HepG2 (cell line): ENCODE measurements at regions not wholly inside any gene's neighbourhood (a gene's known extent, or its start where the extent isn't known, plus 50 kb on each side); places are given as distances from the start of the nearest gene placed in this dataset.

Experiments used
- ATAC-seq: fragments of 200-7000 bp; cut with Tn5 transposase; 3 replicates; pipeline ENCODE4 v1.9.1; 2020; ENCODE audit warnings: mild to moderate bottlenecking, moderate library complexity
- BruUV-seq: library from RNA; stranded (reverse); fragments of 400-500 nt; replicated peaks from 2 replicates; lab custom pipeline; 2021; lab: Mats Ljungman, UMichigan
- CTCF ChIA-PET: fragments of 300-600 bp; formaldehyde crosslinking; extraction: SDS; loops from one replicate; lab custom pipeline; 2021; ENCODE audit warnings: low total read pairs, inconsistent platforms, low intra/inter-chr PET ratio; lab: Yijun Ruan, JAX
- POLR2A ChIA-PET: fragments of 350-600 bp; sonication (Branson Sonifier 250); formaldehyde crosslinking; loops from one replicate; lab custom pipeline; 2020; ENCODE audit warnings: antibody characterized with exemption, inconsistent platforms; lab: Yijun Ruan, JAX
- DNase-seq: peaks from one replicate; pipeline ENCODE4 v3.0.0-alpha.2; 2015; ENCODE audit warnings: low spot score
- FAIRE-seq: peaks from 3 replicates; lab custom pipeline; 2011; peaks lifted over from hg19 to GRCh38; lab: Jason Lieb, UNC
- H2AFZ ChIP-seq: one replicate; pipeline ENCODE4 v1.6.1; 2011; ENCODE audit warnings: low read length, inconsistent platforms
- H3K27ac ChIP-seq: fragments of 300-600 bp; 3 replicates; pipeline ENCODE4 v1.8.0; 2011; ENCODE audit warnings: mixed run types, mild to moderate bottlenecking, mixed read lengths, low read length, inconsistent platforms; ENCODE audit not compliant: insufficient read depth; ENCODE audit errors: extremely low read length
- H3K27me3 ChIP-seq, 2 experiments: fragments of 200-600 bp in 1 of 2; 2 replicates in 1 of 2; 3 replicates in 1 of 2; pipeline versions ENCODE4 v1.6.0 to v1.8.0; 2011; ENCODE audit warnings: low read length in 2 of 2, mild to moderate bottlenecking in 2 of 2, moderate library complexity in 2 of 2, inconsistent platforms in 1 of 2; ENCODE audit not compliant: insufficient read depth in 2 of 2, control insufficient read depth in 1 of 2
- H3K36me3 ChIP-seq, 2 experiments: fragments of 200-600 bp in 1 of 2; replicated peaks in 1 of 2; 2 replicates in 1 of 2; 3 replicates in 1 of 2; pipeline versions ENCODE4 v1.5.1 to v1.8.0; 2011; ENCODE audit warnings: low read length in 2 of 2, inconsistent platforms in 1 of 2; ENCODE audit not compliant: insufficient read depth in 2 of 2, control insufficient read depth in 1 of 2
- H3K4me1 ChIP-seq: 2 replicates; pipeline ENCODE4 v1.5.1; 2012; ENCODE audit warnings: low read length, inconsistent platforms; ENCODE audit not compliant: insufficient read depth
- H3K4me2 ChIP-seq: 2 replicates; pipeline ENCODE4 v1.6.0; 2011; ENCODE audit warnings: low read depth, low read length, inconsistent platforms
- H3K4me3 ChIP-seq, 3 experiments: fragments of 200-600 bp in 1 of 3; sonication (generic), shearing (Covaris generic) in 1 of 3; replicated peaks in 1 of 3; 2 replicates each; pipeline ENCODE4 v1.5.1; 2011 to 2016; ENCODE audit warnings: low read length in 3 of 3, inconsistent platforms in 2 of 3, low read depth in 2 of 3, mild to moderate bottlenecking in 2 of 3, control low read depth in 1 of 3, mixed read lengths in 1 of 3; ENCODE audit not compliant: insufficient read depth in 1 of 3
- H3K79me2 ChIP-seq: one replicate; pipeline ENCODE4 v1.6.1; 2011; ENCODE audit warnings: low read length, inconsistent platforms; ENCODE audit not compliant: insufficient read depth
- H3K9ac ChIP-seq: 2 replicates; pipeline ENCODE4 v1.6.0; 2011; ENCODE audit warnings: mild to moderate bottlenecking, low read depth, low read length, inconsistent platforms; ENCODE audit not compliant: insufficient read depth
- H3K9me3 ChIP-seq: 2 replicates; pipeline ENCODE4 v1.5.1; 2012; ENCODE audit warnings: mild to moderate bottlenecking, low read length
- H4K20me1 ChIP-seq: 2 replicates; pipeline ENCODE4 v1.6.0; 2011; ENCODE audit warnings: inconsistent platforms, mild to moderate bottlenecking, low read length, moderate library complexity; ENCODE audit not compliant: insufficient read depth
- CENPX ChIP-seq: sonication (generic); formaldehyde crosslinking; IDR thresholded peaks from 2 replicates; pipeline ENCODE4 v1.9.0; 2021; ENCODE audit warnings: mild to moderate bottlenecking, missing genetic modification reagents, moderate library complexity
- GATAD2A ChIP-seq: IDR thresholded peaks from 2 replicates; pipeline ENCODE4 v1.6.1; 2016
- GTF2F1 ChIP-seq: fragments of 150-350 bp; IDR thresholded peaks from 2 replicates; pipeline ENCODE4 v1.6.1; 2014; ENCODE audit warnings: low read length
- HHEX ChIP-seq: IDR thresholded peaks from 2 replicates; pipeline ENCODE4 v1.6.1; 2016; ENCODE audit warnings: control low read depth
- MED8 ChIP-seq: sonication (generic); formaldehyde crosslinking; IDR thresholded peaks from 2 replicates; pipeline ENCODE4 v1.8.1; 2023; ENCODE audit warnings: mild to moderate bottlenecking, missing genetic modification reagents; ENCODE audit not compliant: insufficient replicate concordance
- NR2F1 ChIP-seq, 2 experiments: fragments of 450-650 bp in 1 of 2; formaldehyde crosslinking in 1 of 2; IDR thresholded peaks; 2 replicates each; pipeline versions ENCODE4 v1.5.0 to v1.6.1; 2016 to 2020; ENCODE audit warnings: mild to moderate bottlenecking in 1 of 2, missing compliant biosample characterization in 1 of 2, missing genetic modification reagents in 1 of 2, moderate library complexity in 1 of 2
- TP53 ChIP-seq: sonication (generic); formaldehyde crosslinking; conservative IDR thresholded peaks from 2 replicates; pipeline ENCODE4 v1.4.0; 2020; ENCODE audit warnings: missing genetic modification reagents
- ZBTB1 ChIP-seq: sonication (generic); formaldehyde crosslinking; IDR thresholded peaks from 2 replicates; pipeline ENCODE4 v1.4.0; 2020; ENCODE audit warnings: missing genetic modification reagents, borderline replicate concordance
- ZNF264 ChIP-seq: sonication (generic); formaldehyde crosslinking; IDR thresholded peaks from 2 replicates; pipeline ENCODE4 v1.4.0; 2020; ENCODE audit warnings: missing genetic modification reagents
- ZNF510 ChIP-seq: sonication (generic); formaldehyde crosslinking; IDR thresholded peaks from 2 replicates; pipeline ENCODE4 v1.4.0; 2020; ENCODE audit warnings: low read depth, mild to moderate bottlenecking, missing genetic modification reagents
- ZNF841 ChIP-seq: sonication (generic); formaldehyde crosslinking; IDR thresholded peaks from 2 replicates; pipeline ENCODE4 v1.8.1; 2023; ENCODE audit warnings: missing genetic modification reagents, borderline replicate concordance
- WGBS: methylation state at CpG from one replicate; pipeline ENCODE4 v1.1.6; 2017; ENCODE audit warnings: low lambda C conversion rate; 5-methylcytosine and 5-hydroxymethylcytosine counted together
- in situ Hi-C: cut with HindIII; loops from 2 replicates; pipeline ENCODE4 v1.10.0; 2017; ENCODE audit warnings: low pct_unique_long_range_greater_than_20kb; ENCODE audit not compliant: extremely low pct_ligation_motif_present
- intact Hi-C: fragments of 100-400 bp; cut with micrococcal nuclease; formaldehyde crosslinking; loops from one replicate; pipeline ENCODE4 v1.10.0; 2022; ENCODE audit not compliant: unreplicated experiment
- TF ChIP-seq, protein P1 (sequence below), 2 experiments: sonication (generic) in 1 of 2; formaldehyde crosslinking in 1 of 2; IDR thresholded peaks; 2 replicates each; pipeline versions ENCODE4 v1.4.0 to v1.6.1; 2016 to 2020; ENCODE audit warnings: borderline replicate concordance in 1 of 2, low read depth in 1 of 2, mild to moderate bottlenecking in 1 of 2, missing genetic modification reagents in 1 of 2
- TF ChIP-seq, protein P2 (sequence below): sonication (generic); formaldehyde crosslinking; IDR thresholded peaks from 2 replicates; pipeline ENCODE4 v1.8.0; 2022; ENCODE audit warnings: mild to moderate bottlenecking, missing genetic modification reagents; ENCODE audit not compliant: insufficient replicate concordance

GRCh38 chr16:86045591-86045971 lies 146.6 kb downstream of the IRF8 start (continued):
- TF ChIP-seq, protein P1, sequence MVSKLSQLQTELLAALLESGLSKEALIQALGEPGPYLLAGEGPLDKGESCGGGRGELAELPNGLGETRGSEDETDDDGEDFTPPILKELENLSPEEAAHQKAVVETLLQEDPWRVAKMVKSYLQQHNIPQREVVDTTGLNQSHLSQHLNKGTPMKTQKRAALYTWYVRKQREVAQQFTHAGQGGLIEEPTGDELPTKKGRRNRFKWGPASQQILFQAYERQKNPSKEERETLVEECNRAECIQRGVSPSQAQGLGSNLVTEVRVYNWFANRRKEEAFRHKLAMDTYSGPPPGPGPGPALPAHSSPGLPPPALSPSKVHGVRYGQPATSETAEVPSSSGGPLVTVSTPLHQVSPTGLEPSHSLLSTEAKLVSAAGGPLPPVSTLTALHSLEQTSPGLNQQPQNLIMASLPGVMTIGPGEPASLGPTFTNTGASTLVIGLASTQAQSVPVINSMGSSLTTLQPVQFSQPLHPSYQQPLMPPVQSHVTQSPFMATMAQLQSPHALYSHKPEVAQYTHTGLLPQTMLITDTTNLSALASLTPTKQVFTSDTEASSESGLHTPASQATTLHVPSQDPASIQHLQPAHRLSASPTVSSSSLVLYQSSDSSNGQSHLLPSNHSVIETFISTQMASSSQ (IDR thresholded peaks at IDR 0.05; ENCODE audit: low read depth): no peak
- TF ChIP-seq, protein P1 (CRISPR knock-in tag; IDR thresholded peaks at IDR 0.05; ENCODE audit: borderline replicate concordance): no peak
- TF ChIP-seq GTF2F1: no peak

GRCh38 chr16:86046026-86046425 lies 147.1 kb downstream of the IRF8 start:
- TF ChIP-seq MED8 (CRISPR knock-in tag) (no peak), ZNF841 (no peak), ZNF510 (CRISPR knock-in tag) (no peak), HHEX (CRISPR knock-in tag) (no peak), CENPX (CRISPR knock-in tag) (no peak), GATAD2A (CRISPR knock-in tag) (no peak), ZNF264 (CRISPR knock-in tag) (no peak), ZBTB1 (CRISPR knock-in tag) (no peak), TP53 (CRISPR knock-in tag) (no peak), NR2F1 (CRISPR knock-in tag; IDR thresholded peaks at IDR 0.05) (no peak)
- TF ChIP-seq, protein P2, sequence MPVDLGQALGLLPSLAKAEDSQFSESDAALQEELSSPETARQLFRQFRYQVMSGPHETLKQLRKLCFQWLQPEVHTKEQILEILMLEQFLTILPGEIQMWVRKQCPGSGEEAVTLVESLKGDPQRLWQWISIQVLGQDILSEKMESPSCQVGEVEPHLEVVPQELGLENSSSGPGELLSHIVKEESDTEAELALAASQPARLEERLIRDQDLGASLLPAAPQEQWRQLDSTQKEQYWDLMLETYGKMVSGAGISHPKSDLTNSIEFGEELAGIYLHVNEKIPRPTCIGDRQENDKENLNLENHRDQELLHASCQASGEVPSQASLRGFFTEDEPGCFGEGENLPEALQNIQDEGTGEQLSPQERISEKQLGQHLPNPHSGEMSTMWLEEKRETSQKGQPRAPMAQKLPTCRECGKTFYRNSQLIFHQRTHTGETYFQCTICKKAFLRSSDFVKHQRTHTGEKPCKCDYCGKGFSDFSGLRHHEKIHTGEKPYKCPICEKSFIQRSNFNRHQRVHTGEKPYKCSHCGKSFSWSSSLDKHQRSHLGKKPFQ (CRISPR knock-in tag): no peak
- TF ChIP-seq, all 625 proteins: peak for 0
- BruUV-seq: no TSS peak
- no peak for DNase-seq
- CTCF ChIA-PET: no interaction called here
- 19% methylated on average over 6 of the region's 6 CpGs for WGBS
- Histone ChIP-seq H3K4me2 (no peak overlapping the region), H3K4me1 (no peaks in the 10 kb centered on the region), H3K9me3 (no peaks in the 10 kb centered on the region), H3K79me2 (no peaks in the 10 kb centered on the region), H3K36me3 (no peaks in the 10 kb centered on the region), H3K27me3 (peaks cover 3 to 20% of the 10 kb centered on the region in 2 experiments; a peak in 4 of 5 replicates), H4K20me1 (no peaks in the 10 kb centered on the region), H3K4me3 (no peak overlapping the region), H3K27ac (no peak overlapping the region), H3K9ac (no peak overlapping the region), H2AFZ (no peak overlapping the region)
- FAIRE-seq: no peak
- intact Hi-C loops (no loop called here), in situ Hi-C loops (loop anchor here (10.0 kb wide), 1 partner anchor 469 kb away; the partner anchor contains the start of gene FOXF1)
- POLR2A ChIA-PET: no interaction called here
- no peak for ATAC-seq
